ENCODE measurements at regions not wholly inside any gene's neighbourhood (a gene's known extent, or its start where the extent isn't known, plus 50 kb on each side); places are given as distances from the start of the nearest gene placed in this dataset.
"Not testable (repeated sequence)": the region's sequence is repeated elsewhere in the genome, so short reads cannot be mapped to it uniquely, and the experiment has no call there.

GRCh38 chr1:149279512-149279911 is 176.2 kb upstream of the NBPF9 start:
- H3K36me3 ChIP-seq (ENCODE audit: control insufficient read depth, insufficient read depth, low read length); H3K4me1 ChIP-seq (ENCODE audit: control insufficient read depth, insufficient read depth, low read length, poor library complexity, severe bottlenecking); H3K9me3 ChIP-seq (ENCODE audit: control insufficient read depth, low read length); H3K4me3 ChIP-seq (ENCODE audit: extremely low read depth, insufficient read depth, low read length, poor library complexity, severe bottlenecking); H3K27ac ChIP-seq (ENCODE audit: low read depth, low read length, severe bottlenecking): not testable (repeated sequence)
- no CpG with 5 or more reads among the region's 2 CpGs for WGBS, 2 experiments (ENCODE audit: insufficient coverage in 2 of 2)

GRCh38 chr1:149284773-149285172 is 181.4 kb upstream of the NBPF9 start:
- not testable (repeated sequence) for H3K4me3 ChIP-seq (ENCODE audit: extremely low read depth, insufficient read depth, low read length, poor library complexity, severe bottlenecking); H3K27ac ChIP-seq (ENCODE audit: low read depth, low read length, severe bottlenecking); H3K36me3 ChIP-seq (ENCODE audit: control insufficient read depth, insufficient read depth, low read length); H3K4me1 ChIP-seq (ENCODE audit: control insufficient read depth, insufficient read depth, low read length, poor library complexity, severe bottlenecking); H3K9me3 ChIP-seq (ENCODE audit: control insufficient read depth, low read length)
- WGBS, 2 experiments (ENCODE audit: insufficient coverage in 2 of 2), result no CpG with 5 or more reads among the region's 4 CpGs

- H3K36me3 ChIP-seq (ENCODE audit: control insufficient read depth, insufficient read depth, low read length); H3K4me3 ChIP-seq (ENCODE audit: extremely low read depth, insufficient read depth, low read length, poor library complexity, severe bottlenecking); H3K4me1 ChIP-seq (ENCODE audit: control insufficient read depth, insufficient read depth, low read length, poor library complexity, severe bottlenecking); H3K9me3 ChIP-seq (ENCODE audit: control insufficient read depth, low read length); H3K27ac ChIP-seq (ENCODE audit: low read depth, low read length, severe bottlenecking): not testable (repeated sequence)
- no CpG with 5 or more reads among the region's 14 CpGs for WGBS, 2 experiments (ENCODE audit: insufficient coverage in 2 of 2)
These were observed 181.9 kb upstream of the NBPF9 start for GRCh38 chr1:149285205-149285604.

GRCh38 chr1:149285638-149286037 is 182.3 kb upstream of the NBPF9 start:
- not testable (repeated sequence) for H3K27ac ChIP-seq (ENCODE audit: low read depth, low read length, severe bottlenecking); H3K36me3 ChIP-seq (ENCODE audit: control insufficient read depth, insufficient read depth, low read length); H3K4me3 ChIP-seq (ENCODE audit: extremely low read depth, insufficient read depth, low read length, poor library complexity, severe bottlenecking); H3K9me3 ChIP-seq (ENCODE audit: control insufficient read depth, low read length); H3K4me1 ChIP-seq (ENCODE audit: control insufficient read depth, insufficient read depth, low read length, poor library complexity, severe bottlenecking)
- WGBS, 2 experiments (ENCODE audit: insufficient coverage in 2 of 2), result no CpG with 5 or more reads among the region's 38 CpGs

- not testable (repeated sequence) for H3K9me3 ChIP-seq (ENCODE audit: control insufficient read depth, low read length); H3K27ac ChIP-seq (ENCODE audit: low read depth, low read length, severe bottlenecking); H3K4me1 ChIP-seq (ENCODE audit: control insufficient read depth, insufficient read depth, low read length, poor library complexity, severe bottlenecking); H3K36me3 ChIP-seq (ENCODE audit: control insufficient read depth, insufficient read depth, low read length); H3K4me3 ChIP-seq (ENCODE audit: extremely low read depth, insufficient read depth, low read length, poor library complexity, severe bottlenecking)
- no CpG with 5 or more reads among the region's 1 CpG for WGBS, 2 experiments (ENCODE audit: insufficient coverage in 2 of 2)
These were observed 185.2 kb upstream of the NBPF9 start for GRCh38 chr1:149288580-149288979.

- not testable (repeated sequence) for H3K9me3 ChIP-seq (ENCODE audit: control insufficient read depth, low read length); H3K4me3 ChIP-seq (ENCODE audit: extremely low read depth, insufficient read depth, low read length, poor library complexity, severe bottlenecking); H3K27ac ChIP-seq (ENCODE audit: low read depth, low read length, severe bottlenecking); H3K4me1 ChIP-seq (ENCODE audit: control insufficient read depth, insufficient read depth, low read length, poor library complexity, severe bottlenecking); H3K36me3 ChIP-seq (ENCODE audit: control insufficient read depth, insufficient read depth, low read length)
- WGBS, 2 experiments (ENCODE audit: insufficient coverage in 2 of 2), result no CpG with 5 or more reads among the region's 3 CpGs
These were observed 174.2 kb upstream of the NBPF19 start for GRCh38 chr1:149300478-149301218.

- WGBS, 2 experiments (ENCODE audit: insufficient coverage in 2 of 2), result no CpG with 5 or more reads among the region's 4 CpGs
- H3K4me1 ChIP-seq (ENCODE audit: control insufficient read depth, insufficient read depth, low read length, poor library complexity, severe bottlenecking); H3K9me3 ChIP-seq (ENCODE audit: control insufficient read depth, low read length); H3K36me3 ChIP-seq (ENCODE audit: control insufficient read depth, insufficient read depth, low read length); H3K4me3 ChIP-seq (ENCODE audit: extremely low read depth, insufficient read depth, low read length, poor library complexity, severe bottlenecking); H3K27ac ChIP-seq (ENCODE audit: low read depth, low read length, severe bottlenecking): not testable (repeated sequence)
These were observed 173.6 kb upstream of the NBPF19 start for GRCh38 chr1:149301282-149301681.

GRCh38 chr1:149304796-149305195 is 170.0 kb upstream of the NBPF19 start:
- WGBS, 2 experiments (ENCODE audit: insufficient coverage in 2 of 2), result no CpG with 5 or more reads among the region's 2 CpGs

GRCh38 chr1:149307640-149308039 is 167.2 kb upstream of the NBPF19 start:
- no CpG with 5 or more reads among the region's 8 CpGs for WGBS, 2 experiments (ENCODE audit: insufficient coverage in 2 of 2)
- H3K4me3 ChIP-seq (ENCODE audit: extremely low read depth, insufficient read depth, low read length, poor library complexity, severe bottlenecking); H3K27ac ChIP-seq (ENCODE audit: low read depth, low read length, severe bottlenecking): not testable (repeated sequence)

More at GRCh38 chr1:149304796-149305195, 170.0 kb upstream of the NBPF19 start:
- not testable (repeated sequence) for H3K4me3 ChIP-seq (ENCODE audit: extremely low read depth, insufficient read depth, low read length, poor library complexity, severe bottlenecking); H3K9me3 ChIP-seq (ENCODE audit: control insufficient read depth, low read length); H3K36me3 ChIP-seq (ENCODE audit: control insufficient read depth, insufficient read depth, low read length); H3K27ac ChIP-seq (ENCODE audit: low read depth, low read length, severe bottlenecking); H3K4me1 ChIP-seq (ENCODE audit: control insufficient read depth, insufficient read depth, low read length, poor library complexity, severe bottlenecking)

GRCh38 chr1:149314921-149315320 is 159.9 kb upstream of the NBPF19 start:
- not testable (repeated sequence) for H3K9me3 ChIP-seq (ENCODE audit: control insufficient read depth, low read length); H3K4me1 ChIP-seq (ENCODE audit: control insufficient read depth, insufficient read depth, low read length, poor library complexity, severe bottlenecking); H3K4me3 ChIP-seq (ENCODE audit: extremely low read depth, insufficient read depth, low read length, poor library complexity, severe bottlenecking); H3K36me3 ChIP-seq (ENCODE audit: control insufficient read depth, insufficient read depth, low read length); H3K27ac ChIP-seq (ENCODE audit: low read depth, low read length, severe bottlenecking)
- no CpG with 5 or more reads among the region's 2 CpGs for WGBS, 2 experiments (ENCODE audit: insufficient coverage in 2 of 2)

More at GRCh38 chr1:149307640-149308039, 167.2 kb upstream of the NBPF19 start:
- H3K36me3 ChIP-seq (ENCODE audit: control insufficient read depth, insufficient read depth, low read length); H3K4me1 ChIP-seq (ENCODE audit: control insufficient read depth, insufficient read depth, low read length, poor library complexity, severe bottlenecking); H3K9me3 ChIP-seq (ENCODE audit: control insufficient read depth, low read length): not testable (repeated sequence)

GRCh38 chr1:149320971-149321731 is 153.7 kb upstream of the NBPF19 start:
- not testable (repeated sequence) for H3K27ac ChIP-seq (ENCODE audit: low read depth, low read length, severe bottlenecking); H3K36me3 ChIP-seq (ENCODE audit: control insufficient read depth, insufficient read depth, low read length); H3K9me3 ChIP-seq (ENCODE audit: control insufficient read depth, low read length); H3K4me3 ChIP-seq (ENCODE audit: extremely low read depth, insufficient read depth, low read length, poor library complexity, severe bottlenecking); H3K4me1 ChIP-seq (ENCODE audit: control insufficient read depth, insufficient read depth, low read length, poor library complexity, severe bottlenecking)
- WGBS, 2 experiments (ENCODE audit: insufficient coverage in 2 of 2), result no CpG with 5 or more reads among the region's 48 CpGs

Data from mesodermal cell (in vitro differentiated cells).